Omental fat pad (tissue), 3 donors: ENCODE measurements at regions not wholly inside any gene's neighbourhood (a gene's known extent, or its start where the extent isn't known, plus 50 kb on each side); places are given as distances from the start of the nearest gene placed in this dataset.

Experiments used
- ATAC-seq: fragments of 150-250 bp; one replicate; pipeline ENCODE4 v1.9.1; 2016; ENCODE audit warnings: mild to moderate bottlenecking, moderate library complexity; ENCODE audit not compliant: low FRiP score
- DNase-seq: peaks from one replicate; pipeline ENCODE4 v3.0.0-alpha.2; 2019; ENCODE audit warnings: low spot score
- CTCF ChIP-seq, 3 donors: fragments of 450-650 bp; IDR thresholded peaks; one replicate each; pipeline ENCODE4 v1.5.1; 2016 to 2017; ENCODE audit warnings: antibody characterized with exemption in 3 of 3, mild to moderate bottlenecking in 3 of 3, moderate library complexity in 2 of 3

GRCh38 chr3:56977561-56977889, 82.9 kb upstream of the SPATA12 start:
- DNase-seq (no peak), ATAC-seq (no peak)
- TF ChIP-seq CTCF (IDR thresholded peaks at IDR 0.05): no peak

- no peak for TF ChIP-seq CTCF (IDR thresholded peaks at IDR 0.05)
- no peak for ATAC-seq
- DNase-seq: no peak
These were observed 83.6 kb upstream of the SPATA12 start for GRCh38 chr3:56976651-56977560.

- no peak for TF ChIP-seq CTCF (IDR thresholded peaks at IDR 0.05)
- no peak for ATAC-seq
- no peak for DNase-seq
These were observed 84.9 kb upstream of the SPATA12 start for GRCh38 chr3:56975567-56975966.

- ATAC-seq: no peak
- DNase-seq: no peak
- TF ChIP-seq CTCF (IDR thresholded peaks at IDR 0.05): no peak
These were observed 86.1 kb upstream of the SPATA12 start for GRCh38 chr3:56974247-56974930.

- ATAC-seq (no peak), DNase-seq (no peak)
- no peak for TF ChIP-seq CTCF (IDR thresholded peaks at IDR 0.05)
These were observed 88.6 kb upstream of the SPATA12 start for GRCh38 chr3:56971816-56972215.

GRCh38 chr3:56971261-56971660, 89.2 kb upstream of the SPATA12 start:
- no peak for TF ChIP-seq CTCF (IDR thresholded peaks at IDR 0.05)
- ATAC-seq (no peak), DNase-seq (no peak)

- ATAC-seq (peak; percentile 80), DNase-seq (no peak)
- TF ChIP-seq CTCF (IDR thresholded peaks at IDR 0.05): no peak
These were observed 90.0 kb upstream of the SPATA12 start for GRCh38 chr3:56970461-56970879.
